HG02759 (cell line): ENCODE measurements at regions not wholly inside any gene's neighbourhood (a gene's known extent, or its start where the extent isn't known, plus 50 kb on each side); places are given as distances from the start of the nearest gene placed in this dataset.
"Not testable (repeated sequence)": the region's sequence is repeated elsewhere in the genome, so short reads cannot be mapped to it uniquely, and the experiment has no call there.

Experiments used
- ATAC-seq: cut with Tn5 transposase; IDR thresholded peaks from one replicate; pipeline ENCODE4 v1.9.1; 2021; ENCODE audit warnings: mild to moderate bottlenecking, moderate library complexity; ENCODE audit not compliant: unreplicated experiment

GRCh38 chrY:7419165-7419564 is 507.6 kb upstream of the AMELY start:
- no peak for ATAC-seq

DNA sequence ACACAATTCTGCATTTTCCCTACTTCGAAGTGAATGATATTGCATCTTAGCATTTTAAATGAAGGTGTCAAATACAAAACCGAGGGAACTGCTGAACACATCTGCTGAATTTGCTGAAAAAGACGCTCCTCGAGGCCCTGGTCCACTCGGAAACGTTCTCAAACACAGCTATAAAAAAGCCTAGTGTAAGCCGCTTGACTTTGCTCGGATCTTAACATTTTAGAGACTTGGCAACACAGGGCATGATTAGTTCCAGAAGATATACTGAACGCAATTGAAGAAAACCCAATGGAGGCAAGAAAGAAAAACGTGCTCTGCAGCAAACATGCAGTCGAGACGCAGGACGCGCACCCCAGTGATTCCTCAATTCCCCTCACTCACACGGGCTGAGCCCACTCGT is 506.4 kb upstream of the AMELY start:
- no peak for ATAC-seq

- no peak for ATAC-seq
Observed at GRCh38 chrY:7416406-7416805, 504.9 kb upstream of the AMELY start.

DNA sequence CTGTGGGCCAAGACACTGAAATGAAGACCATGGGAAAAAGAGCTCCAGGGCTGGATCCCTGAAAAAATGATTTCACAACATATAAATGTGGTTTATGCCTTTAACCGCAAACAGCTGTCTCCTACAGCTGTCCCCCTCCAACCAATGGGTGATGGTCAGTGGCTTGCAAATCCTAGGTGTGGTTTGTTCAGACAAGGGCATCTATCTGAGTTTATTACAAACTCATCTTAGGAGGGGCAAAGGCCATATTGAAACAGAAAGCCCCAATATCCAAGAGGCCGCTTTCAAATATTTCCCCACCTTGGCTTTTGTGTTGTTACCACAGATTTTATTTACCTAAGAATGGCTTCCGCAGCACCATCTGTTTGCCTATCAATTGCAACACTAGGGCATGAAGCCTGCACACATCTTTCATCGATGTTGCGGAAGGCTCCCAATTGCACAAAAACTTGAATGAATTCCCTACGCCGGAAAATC is 503.6 kb upstream of the AMELY start:
- no peak for ATAC-seq

DNA sequence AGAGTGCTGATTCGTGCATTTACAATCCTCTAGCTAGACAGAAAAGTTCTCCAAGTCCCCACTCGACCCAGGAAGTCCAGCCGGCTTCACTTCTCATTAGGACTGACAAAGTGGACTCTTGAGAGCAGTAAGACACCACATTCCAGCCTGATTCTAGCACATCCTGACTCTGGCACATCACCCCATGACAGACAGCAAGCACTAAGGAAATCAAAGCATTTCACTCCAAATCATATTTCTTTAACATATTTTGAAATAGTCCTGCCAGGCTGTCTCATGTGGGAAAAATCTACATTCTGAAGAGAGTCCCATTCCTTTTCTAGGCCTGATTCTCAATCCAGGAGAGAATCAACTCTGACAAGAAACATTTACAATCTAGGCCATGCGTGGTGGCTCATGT is 478.5 kb upstream of the AMELY start:
- no peak for ATAC-seq

- no peak for ATAC-seq
Observed at GRCh38 chrY:7382988-7383387, 471.4 kb upstream of the AMELY start.

DNA sequence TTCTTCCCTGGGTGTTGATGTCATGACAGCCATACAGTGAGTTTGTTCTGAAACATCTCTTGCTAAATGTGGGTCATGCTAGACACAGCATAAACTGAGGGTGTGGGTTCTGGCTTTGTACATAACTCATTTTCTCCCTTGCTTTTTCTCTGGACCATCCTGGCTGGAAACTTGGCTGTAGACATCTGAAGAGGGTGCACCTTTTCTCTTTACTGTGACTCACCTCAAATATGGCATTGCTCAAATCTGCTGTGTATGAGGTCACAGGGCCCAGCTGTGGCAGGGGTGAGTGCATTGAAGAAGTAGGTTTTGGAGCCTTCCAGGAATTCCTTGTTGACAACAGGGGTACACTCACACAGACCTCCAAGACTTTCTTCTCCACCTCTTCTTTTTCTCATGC is 465.5 kb upstream of the AMELY start:
- no peak for ATAC-seq

DNA sequence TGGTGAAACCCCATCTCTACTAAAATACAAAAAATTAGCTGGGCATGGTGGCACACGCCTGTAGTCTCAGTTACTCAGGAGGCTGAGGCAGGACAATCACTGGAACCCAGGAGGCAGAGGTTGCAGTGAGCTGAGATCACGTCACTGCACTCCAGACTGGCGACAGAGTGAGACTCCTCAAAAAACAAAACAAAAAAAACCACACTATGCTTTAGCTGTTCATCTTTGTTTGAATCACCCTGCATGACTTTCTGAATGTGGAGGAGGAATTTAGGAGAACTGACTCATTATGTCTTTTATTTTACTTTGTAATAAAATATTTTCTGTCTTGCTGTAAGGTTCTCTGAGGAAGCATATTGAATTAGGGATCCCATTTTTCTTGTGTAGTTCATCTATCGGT is 462.9 kb upstream of the AMELY start:
- not testable (repeated sequence) for ATAC-seq

- ATAC-seq, result not testable (repeated sequence)
Observed at GRCh38 chrY:7371953-7372352, 460.4 kb upstream of the AMELY start.

DNA sequence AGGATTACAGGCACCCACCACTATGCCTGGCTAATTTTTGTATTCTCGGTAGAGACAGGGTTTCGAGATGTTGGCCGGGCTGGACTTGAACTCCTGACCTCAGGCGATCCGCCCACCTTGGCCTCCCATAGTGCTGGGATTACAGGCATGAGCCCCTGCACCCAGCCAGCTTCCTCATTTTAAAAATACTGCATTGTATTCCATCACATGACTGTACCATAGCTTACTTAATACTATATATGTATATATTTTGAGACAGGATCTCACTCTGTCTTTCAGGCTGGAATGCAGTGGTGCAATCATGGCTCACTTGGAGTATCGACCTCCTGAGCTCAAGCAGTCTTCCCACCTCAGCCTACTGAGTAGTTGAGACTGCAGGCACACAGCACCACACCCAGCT is 459.5 kb upstream of the AMELY start:
- not testable (repeated sequence) for ATAC-seq

DNA sequence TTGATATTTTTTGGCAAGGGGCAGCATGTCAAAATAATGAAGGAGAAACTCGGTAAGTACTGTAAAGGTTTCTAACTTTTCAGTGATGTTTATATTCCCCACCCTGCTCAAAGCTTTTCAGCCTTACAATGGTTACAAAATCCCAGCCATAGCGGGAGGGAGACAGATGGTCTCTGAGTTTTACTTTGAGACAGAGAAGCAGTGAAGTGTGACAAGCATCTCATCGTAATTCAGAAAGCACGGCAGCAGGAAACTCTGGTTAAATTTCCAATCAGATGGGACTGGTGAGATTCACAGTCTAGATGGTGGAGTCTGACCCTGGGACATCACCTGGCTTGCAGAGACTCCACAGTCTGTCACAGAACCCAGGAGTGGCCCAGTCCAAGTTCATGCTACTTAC is 448.0 kb upstream of the AMELY start:
- ATAC-seq, result no peak

DNA sequence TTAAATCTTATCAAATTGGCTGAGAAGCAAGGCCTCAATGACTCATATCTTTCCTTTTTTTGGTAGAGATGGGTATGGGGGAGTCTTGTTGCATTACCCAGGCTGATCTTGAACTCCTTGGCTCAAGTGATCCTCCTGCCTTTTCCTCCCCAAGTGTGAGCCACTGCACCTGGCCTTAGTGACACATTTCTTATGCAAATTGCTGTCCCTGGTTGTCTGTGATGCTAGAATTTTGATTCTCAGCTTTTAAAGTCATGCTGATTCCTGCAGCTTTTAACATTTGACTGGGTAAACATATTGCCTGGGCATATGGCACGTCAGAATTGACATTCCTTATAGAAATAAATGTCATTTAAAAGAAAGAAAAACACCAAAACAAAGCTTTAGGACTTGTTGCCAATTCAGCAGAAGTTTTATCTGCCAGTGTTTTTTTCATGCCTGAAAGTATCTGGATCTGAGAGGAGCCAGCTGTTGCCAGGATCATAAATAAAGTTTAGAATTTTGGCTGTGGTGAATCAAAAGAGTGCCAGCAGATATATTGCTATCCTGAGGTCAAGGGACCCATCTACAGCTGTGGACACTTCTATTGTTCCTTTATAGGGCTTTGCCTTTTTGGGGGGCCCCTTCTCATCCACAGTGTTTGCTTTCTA is 446.7 kb upstream of the AMELY start:
- ATAC-seq, result no peak

- not testable (repeated sequence) for ATAC-seq
Observed at GRCh38 chrY:7355891-7356290, 444.3 kb upstream of the AMELY start.

- no peak for ATAC-seq
Observed at GRCh38 chrY:7344661-7345060, 433.1 kb upstream of the AMELY start.

GRCh38 chrY:7343261-7343660 is 431.7 kb upstream of the AMELY start:
- ATAC-seq, result no peak

GRCh38 chrY:7342732-7343131 is 431.2 kb upstream of the AMELY start:
- not testable (repeated sequence) for ATAC-seq

GRCh38 chrY:7339391-7340087 is 428.0 kb upstream of the AMELY start:
- ATAC-seq, result no peak

DNA sequence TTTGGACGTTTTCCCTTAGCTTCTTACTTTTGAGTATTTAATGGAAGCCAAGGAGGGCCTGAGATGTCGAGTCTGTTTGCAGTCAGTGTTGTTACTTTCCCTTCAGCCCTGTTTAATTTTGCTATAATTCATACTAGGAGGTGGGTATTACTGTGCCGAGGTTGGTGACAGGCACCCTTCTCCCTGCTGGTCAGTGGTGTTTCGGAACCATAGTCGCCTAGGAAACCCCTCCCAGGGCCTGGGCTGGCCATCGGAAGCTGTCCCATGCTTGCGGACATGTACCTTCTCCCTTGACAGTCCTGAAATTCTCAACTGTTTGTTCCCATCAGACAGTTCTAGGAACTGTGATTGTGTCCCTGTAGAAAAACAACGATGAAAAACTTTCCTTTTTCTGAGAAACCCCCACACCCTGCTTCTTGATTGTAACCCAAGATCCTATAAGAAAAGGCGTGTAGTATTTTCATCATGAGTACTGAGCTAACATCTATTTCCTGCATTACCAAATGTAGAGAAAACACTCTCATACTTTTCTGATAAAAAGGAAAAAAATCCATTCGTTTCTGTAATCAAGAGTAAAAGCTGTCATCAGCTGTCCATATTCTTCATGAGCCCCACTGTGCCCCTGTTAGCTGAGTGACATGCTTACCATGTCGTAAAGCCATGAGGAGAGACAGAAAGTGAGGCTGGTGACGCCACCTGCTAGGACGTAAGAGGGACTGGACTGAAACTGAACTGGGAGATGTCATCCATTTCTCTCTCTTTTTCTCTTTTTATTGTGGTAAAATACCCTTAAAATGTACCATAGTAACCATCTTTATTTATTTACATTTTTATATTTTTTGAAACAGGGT is 424.7 kb upstream of the AMELY start:
- ATAC-seq, result no peak

DNA sequence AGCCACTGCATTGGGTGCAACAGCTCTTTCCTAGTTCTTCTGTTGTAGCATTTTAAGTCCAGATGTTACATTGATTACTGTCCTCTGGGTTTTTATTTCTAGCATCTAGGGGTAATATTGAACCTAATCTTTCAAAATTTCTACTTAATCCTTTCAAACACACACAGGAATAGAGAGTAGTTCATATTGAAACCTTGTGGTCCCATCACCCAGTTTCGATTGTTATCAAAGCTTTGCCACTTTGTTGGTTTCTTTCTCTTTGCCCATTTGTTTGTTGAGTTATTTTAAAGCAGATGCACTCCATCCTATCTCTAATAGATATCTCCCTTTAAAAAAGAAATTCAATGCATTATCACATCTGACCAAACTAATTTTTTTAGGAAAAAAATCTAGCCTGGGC is 422.9 kb upstream of the AMELY start:
- ATAC-seq, result no peak

DNA sequence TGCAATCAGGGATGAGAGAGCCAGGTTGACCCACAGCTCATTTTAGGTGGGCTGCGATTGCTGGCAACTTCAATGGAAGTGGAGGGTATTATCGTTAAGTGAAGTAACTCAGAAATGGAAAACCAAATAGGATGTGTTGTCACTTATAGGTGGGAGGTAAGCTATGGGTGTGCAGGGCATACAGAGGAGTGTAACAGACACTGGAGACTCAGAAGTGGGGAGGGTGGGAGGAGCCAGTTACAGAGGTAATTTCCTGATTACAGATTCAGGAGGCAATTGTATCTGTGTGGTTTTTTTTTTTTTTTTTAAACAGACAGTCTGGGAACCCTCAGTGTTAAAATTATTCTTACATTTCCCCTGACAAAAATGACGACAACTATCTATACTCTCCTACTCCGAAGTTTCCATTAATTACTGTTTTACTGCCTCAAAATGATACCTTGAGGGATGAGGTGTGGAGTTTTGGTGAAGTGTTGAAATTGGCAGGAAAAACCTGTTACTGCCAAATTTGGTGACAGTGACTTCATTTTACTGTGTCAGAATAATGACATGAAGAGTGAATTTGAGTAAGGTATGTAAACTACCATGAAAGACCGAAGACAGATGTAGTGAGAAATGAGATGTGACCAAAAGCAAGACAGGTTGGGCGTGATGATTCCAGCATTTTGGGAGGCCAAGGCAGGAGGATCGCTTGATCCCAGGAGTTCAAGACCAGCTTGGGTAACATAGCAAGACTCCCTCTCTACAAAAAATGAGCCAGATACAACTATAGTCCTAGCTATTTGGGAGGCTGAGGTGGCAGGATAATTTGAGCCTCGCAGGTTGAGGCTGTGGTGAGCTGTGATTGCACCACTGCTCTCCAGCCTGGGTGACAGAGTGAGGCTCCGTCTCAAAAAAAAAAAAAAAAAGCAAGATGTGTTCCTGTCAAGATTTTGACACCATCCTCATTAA is 415.0 kb upstream of the AMELY start:
- no peak for ATAC-seq

DNA sequence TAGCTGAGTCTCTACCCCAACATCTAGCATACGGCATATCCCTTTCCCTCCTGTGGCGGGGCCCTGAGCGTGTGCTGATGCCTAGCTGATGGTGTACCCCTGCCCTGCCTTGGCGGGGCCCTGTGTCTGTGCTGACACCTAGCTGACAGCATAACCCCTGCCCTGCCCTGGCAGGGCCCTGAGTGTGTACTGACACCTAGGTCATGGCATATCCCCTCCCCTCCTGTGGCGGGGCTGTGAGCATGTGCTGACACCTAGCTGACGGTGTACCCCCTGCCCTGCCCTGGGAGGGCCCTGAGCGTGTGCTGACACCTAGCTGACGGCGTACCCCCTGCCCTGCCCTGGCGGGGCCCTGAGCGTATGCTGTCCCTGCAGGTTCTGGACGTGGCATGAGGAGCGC is 414.0 kb upstream of the AMELY start:
- ATAC-seq, result no peak
